ENCODE measurements at regions not wholly inside any gene's neighbourhood (a gene's known extent, or its start where the extent isn't known, plus 50 kb on each side); places are given as distances from the start of the nearest gene placed in this dataset.

GRCh38 chr3:40886660-40887425, 312.5 kb upstream of the CTNNB1 start:
- no peak for TF ChIP-seq POLR2AphosphoS5 (IDR thresholded peaks at IDR 0.05; ENCODE audit: borderline replicate concordance, low read depth, low read length)
- no peak for TF ChIP-seq EZH2 (IDR thresholded peaks at IDR 0.05)

Data from SK-N-MC (cell line).